GM19452 (cell line): ENCODE measurements at regions not wholly inside any gene's neighbourhood (a gene's known extent, or its start where the extent isn't known, plus 50 kb on each side); places are given as distances from the start of the nearest gene placed in this dataset.
"Not testable (repeated sequence)": the region's sequence is repeated elsewhere in the genome, so short reads cannot be mapped to it uniquely, and the experiment has no call there.

ENCODE experiments used
- ATAC-seq: cut with Tn5 transposase; IDR thresholded peaks from one replicate; pipeline ENCODE4 v1.9.1; 2021; ENCODE audit not compliant: unreplicated experiment

DNA sequence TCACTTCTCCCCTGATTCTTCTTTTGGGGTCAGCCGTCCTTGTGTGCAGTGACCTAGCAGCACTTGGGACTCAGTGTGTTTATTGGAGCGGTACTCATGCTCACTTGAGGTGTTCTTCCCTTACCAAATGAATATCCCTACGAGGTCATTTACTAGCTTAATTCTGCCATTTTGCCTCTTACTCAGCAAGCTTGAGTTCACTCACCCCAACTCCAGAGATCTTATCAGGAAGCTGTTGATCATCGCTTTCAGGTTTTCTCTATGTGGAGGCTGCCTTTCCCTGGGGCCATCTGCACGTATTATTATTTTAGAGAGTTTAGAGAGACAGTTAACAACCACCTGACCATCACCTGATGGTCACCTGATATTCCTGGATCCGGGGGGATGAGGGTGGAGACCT, 1466.0 kb upstream of the GOT2 start:
- ATAC-seq = no peak

DNA sequence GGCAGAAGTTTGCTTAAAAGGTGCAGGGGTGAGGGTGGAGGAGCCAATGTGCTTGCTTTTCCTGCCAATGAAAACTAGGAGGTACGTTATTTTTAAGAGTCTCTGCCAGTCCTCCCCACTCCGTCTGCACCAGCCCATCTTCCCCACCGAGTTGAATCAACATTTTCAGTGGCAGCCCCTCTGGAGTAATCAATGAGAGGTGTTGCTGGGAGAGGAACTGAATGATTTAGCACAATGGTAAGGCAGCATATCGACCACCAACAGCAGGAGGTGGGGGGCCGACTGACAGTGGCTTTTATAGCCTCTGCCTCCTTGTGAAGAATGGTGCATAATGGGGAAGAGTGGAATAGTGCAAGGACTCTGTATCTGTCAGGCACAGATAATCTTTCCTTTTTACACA, 1465.0 kb upstream of the GOT2 start:
- no peak for ATAC-seq

DNA sequence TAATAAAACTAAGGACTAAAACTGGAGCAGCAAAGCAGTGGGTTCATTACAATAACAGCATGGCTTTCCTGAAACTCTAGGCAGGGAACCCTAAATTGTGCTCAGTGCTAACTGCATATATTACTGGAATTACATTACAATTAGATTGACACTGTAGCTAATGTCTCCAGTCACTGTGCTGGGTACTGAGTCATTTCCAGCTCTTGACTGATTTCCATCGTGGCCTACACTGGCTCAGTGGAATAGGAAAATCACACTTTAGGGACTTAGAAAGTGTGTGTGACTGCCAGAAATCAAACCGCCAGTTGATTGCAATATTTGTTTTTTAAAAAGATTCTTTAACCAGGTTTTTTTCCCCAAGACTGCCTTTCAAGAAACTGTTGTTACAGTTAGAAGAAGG, 1447.4 kb upstream of the GOT2 start:
- ATAC-seq = no peak

DNA sequence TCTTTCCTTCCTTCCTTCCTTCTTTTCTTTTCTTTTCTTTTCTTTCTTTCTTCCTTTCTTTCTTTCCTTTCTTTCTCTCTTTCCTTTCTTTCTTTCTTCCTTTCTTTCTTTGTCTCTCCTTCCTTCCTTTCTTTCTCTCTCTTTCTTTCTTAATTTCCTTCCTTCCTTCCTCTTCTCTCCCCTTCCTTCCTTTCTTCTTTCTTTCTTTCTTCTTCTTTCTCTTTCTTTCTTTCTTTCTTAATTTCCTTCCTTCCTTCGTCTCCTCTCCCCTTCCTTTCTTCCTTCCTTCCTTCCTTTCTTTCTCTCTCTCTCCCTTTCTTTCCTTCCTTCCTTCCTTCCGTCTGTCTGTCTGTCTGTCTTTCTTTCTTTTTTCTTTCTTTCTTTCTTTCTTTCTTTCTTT, 1446.5 kb upstream of the GOT2 start:
- no peak for ATAC-seq

DNA sequence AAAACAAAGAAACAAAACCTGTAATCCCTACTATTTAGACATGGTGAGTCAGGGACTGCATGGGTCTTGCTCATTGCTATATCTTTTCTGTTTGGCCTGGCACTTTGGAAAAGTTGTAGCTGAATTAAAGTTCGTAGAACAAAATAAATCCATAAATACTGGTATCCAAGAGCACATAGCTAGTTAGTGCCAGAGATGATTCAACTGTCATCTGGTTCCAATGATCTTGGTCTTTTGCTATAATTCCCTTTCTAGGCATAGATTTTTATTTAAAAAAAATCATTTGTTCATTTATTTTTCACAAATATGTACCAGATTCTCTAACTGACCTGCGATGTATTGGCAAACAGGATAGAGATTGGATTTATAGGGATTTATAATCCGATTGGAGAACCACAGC, 1436.1 kb upstream of the GOT2 start:
- ATAC-seq = no peak

DNA sequence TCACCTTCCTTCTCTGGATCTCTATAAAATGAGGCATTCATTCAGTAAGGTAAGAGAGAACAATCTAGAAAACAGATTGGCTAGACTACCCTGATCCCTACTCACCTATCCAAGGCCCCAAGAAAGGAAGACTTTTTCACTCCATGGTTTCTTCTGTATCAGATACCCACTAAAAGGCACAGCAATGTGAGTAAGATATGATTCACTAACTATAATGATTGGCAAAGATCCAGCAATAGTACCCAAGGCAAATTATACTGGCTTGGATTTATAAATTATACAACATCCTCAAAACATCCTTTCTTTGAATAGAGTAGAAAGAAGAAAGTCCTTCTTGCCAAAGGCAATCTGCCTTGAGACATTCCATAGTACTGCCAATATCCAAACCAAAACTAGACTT, 1432.0 kb upstream of the GOT2 start:
- no peak for ATAC-seq

DNA sequence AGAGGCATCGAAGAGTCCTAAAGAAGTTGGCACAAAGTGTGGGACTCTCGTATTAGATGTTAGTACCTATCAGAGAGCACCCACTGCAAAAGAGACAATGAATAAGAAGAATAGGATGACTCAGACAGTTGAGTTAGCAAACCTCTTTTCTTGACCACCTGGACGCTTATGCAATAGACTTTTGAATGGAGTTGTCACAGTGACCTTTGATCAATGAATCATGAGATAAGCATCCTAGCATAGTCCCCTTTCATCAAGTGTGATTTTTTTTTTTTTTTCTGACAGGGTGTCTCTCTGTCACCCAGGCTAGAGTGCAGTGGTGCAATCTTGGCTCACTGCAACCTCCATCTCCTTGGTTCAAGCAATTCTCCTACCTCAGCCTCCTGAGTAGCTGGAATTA, 1417.9 kb upstream of the GOT2 start:
- ATAC-seq = no peak

DNA sequence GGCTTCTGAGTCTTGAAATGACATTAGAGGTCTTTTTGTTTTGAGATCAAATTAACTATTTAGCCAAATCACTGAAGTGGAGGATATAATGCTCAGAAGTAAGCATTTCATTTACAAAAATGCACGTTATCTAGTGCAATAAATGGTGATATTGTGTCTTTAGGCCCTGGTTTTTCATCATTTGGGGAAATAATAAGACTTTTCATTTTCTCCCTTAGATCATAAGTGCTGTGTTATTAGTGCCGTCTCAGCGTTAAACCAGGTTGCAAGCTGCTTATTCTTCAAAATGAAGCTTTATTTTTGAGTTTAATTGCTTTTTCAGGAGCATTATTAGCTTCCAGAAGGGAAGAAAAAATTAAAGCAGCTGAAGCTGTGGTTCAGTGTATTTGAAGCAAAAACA, 1416.8 kb upstream of the GOT2 start:
- ATAC-seq = no peak

DNA sequence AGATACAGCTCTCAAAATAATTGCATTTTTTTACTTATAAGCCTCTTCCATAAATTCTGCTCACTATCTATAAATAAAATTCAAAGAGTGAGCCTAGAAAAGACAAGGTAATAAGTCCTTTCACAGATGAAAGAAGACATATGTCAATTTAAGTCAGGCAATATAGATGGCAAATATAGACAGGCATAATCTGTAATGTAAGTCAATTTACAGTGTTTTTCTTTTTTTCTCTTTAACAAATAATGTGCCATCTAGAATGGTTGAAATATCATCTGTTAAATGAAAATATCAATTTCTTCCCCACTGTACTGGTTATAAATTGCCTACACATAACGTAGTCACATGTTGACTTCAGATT, 1409.2 kb upstream of the GOT2 start:
- ATAC-seq = no peak

DNA sequence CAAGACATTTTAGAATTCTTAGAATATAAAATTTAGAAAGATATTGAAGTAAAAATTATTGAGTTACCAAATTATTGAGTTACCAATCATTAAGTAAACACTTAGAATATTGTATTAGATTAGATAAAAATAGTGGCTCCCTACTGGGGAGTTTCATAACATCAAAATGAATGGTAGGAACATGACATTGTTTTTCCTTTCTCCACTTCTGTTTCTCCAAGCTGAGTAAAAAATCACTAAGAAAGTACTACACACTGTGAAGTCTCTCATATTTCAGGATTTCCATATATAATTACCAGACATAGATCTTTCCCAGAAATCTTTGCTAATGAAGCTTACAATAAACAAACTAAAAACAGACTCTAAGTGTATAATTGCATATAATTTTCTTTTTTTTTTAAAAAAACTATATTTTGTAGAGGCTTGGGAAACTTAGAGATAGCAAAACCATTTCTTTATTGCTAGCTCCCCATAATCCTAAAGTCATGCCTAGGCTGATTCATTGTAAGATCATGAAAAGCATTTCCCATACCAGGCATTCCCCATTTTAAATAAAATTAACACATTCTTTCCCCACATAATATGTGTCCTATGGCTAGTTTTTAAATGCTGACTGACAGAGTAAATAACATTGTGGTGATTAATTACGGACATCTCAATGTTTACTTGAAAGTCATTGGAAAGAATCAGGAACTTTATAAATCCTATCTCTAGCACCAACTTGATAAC, 1408.7 kb upstream of the GOT2 start:
- no peak for ATAC-seq

DNA sequence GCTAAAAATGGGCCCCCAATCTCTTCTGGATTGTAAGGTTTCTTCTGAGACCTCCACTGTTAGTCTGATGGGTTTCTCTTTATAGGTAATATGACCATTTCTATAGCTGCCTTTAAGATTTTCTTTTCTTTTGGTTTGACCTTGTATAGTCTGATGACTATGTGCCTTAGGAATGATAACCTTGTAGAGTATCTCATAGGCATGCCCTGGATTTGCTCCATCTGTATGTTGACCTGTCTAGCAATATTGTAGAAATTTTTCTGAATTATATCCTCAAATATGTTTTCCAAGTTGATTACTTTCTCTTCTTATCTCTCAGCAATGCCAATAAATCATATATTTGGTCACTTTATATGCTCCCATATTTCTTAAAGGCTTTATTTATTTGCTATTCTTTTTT, 1403.8 kb upstream of the GOT2 start:
- ATAC-seq = no peak

DNA sequence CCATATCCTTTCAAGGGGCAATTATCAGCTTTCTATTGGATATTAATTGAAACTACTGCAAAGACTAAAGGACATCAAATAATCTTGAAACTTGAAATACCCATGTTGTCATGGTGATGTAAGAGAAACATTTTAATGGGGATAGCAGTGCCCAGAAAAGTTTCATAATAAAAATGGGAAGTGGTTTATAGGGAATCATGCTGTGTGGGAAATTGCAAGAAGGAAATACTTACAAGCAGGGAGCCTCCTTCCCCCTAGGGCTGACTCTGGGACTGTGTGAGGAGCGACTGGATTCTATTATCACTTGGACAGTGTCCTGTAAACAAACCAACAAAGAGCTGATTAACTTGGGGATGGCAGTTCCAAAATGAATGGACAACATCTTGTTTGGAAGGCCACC, 1393.1 kb upstream of the GOT2 start:
- ATAC-seq = no peak

DNA sequence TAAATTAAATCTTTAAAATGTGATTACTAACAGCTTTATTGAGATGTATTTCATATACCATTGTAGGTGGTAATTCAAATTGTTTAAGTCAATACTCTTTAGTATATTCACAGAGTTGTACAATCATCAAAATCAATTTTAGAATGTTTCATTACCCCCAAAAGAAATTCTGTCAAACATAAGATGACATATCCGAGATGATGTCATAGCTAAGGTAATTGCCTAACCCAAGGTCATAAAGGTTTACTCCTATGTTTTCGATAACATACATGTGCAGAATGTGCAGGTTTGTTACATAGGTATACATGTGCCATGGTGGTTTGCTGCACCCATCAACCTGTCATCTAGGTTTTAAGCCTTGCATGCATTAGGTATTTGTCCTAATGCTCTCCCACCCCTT, 1392.0 kb upstream of the GOT2 start:
- ATAC-seq = not testable (repeated sequence)

DNA sequence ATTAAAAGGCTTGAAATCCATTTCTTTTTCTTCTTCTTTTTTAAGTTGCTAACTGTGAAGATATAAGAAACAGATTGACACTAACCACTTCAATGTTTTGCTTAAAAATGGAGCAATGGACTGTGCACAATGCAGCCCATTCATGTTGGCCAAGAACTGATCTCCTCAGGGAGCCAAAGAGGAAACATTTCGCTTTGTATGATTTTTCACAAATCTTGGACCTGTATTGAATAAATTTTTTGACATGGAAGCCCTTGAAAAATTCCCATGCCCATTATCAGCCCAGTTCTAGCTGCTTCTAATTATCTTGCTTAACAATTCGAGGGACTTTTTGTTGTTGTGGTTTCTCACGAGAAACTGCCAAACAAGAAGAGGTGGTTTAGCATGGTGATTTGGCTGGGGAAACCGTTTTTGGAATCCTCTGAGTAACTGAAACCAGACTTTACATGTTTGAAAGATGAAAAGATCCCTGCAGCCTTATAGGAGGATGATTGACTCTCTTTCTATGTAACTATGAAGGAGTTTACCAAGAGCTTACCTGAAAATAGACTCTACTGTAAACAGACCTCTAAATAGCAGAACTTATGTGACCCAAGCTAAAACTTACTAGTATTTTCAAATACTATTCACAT, 1389.4 kb upstream of the GOT2 start:
- ATAC-seq = no peak

DNA sequence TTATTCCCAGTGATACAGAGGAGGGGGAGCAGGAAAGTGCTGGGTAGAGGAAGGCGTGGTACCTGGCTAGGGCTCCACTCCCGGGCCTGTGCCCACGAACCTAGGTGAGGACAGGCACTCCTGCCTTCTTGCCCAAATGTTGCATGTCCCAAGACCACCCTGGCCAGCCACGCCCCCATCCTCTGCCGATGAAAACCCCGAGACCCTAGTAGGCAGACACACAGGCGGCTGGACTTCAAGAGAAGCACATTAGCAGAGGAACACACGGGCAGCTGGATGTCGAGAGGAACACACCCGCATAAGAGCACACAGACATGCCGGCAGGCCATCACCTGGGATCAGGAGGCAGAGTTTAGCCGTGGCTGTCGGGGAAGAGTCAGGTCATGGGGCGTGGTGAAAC, 1386.5 kb upstream of the GOT2 start:
- ATAC-seq = no peak

DNA sequence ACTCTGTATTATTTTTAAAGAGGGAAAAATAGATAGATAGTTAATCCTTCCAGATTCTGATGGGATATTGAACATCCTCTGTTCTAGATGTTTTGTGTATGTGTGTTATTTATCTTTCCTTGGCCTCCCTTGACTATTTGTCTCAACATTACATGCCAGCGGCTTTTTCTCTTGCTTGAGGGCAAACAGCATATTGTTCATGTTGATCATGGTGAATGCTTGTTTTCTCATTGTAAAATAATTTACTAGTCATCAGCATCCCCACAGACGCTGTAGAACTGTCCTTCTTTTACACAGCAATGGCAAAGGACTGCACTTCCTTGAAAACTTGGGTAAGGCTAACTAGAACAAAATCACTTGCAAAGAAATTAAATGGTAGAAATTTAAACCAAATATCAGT, 1376.4 kb upstream of the GOT2 start:
- ATAC-seq = no peak

DNA sequence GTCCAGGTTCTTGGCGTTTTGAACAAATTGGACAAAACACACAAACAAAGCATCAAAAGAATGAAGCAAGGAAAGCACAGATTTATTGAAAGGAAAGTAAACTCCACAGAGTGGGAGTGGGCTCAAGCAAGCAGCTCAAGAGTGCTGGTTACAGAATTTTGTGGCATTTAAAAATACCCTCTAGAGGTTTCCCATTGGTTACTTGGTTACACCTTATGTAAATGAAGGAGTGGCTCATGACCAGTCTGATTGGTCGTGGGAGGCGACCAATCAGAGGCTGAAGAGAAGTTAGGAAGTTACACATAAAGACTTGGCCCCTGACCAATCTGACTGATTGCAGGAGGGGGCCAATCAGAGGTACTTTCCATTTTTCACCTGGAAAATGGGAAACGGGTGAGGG, 1373.8 kb upstream of the GOT2 start:
- no peak for ATAC-seq

DNA sequence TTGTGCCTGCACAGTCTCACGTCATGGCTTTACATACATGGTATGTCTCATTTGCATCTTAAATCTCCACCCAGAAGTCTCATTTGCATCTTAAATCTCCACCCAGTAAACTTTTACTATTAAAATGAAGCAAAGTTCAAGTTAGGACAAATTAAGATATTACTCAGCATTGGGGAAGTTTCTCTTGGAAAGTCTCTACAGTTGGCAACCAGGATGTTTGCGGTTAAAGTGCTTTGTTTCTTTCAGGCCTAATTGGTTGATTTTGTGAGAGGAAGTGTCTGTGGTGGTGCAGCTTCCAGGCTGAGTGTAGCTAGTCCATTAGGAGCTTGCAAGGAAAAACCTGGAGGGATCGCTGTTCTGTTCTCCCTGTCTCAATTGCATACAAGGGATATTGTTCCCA, 1373.3 kb upstream of the GOT2 start:
- no peak for ATAC-seq

DNA sequence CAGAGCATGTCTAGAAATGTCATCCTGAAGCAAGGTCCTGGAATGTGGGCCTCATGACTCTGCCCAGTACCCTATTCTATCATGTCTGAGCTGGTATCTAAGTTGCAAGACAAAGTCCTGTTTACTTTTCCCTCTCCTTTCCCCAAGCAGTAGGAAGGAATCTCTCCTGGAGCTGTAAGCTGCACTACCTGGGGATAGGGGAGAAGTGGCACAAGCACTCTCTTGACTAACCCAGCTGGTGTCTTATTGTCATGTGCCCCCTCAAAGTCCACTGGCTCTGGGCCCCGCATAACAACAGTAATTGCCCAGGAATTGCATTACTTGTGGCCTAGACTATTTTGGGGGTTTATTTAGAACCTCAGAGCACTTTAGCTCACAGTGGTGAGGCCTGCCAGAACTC, 1366.3 kb upstream of the GOT2 start:
- ATAC-seq = no peak

DNA sequence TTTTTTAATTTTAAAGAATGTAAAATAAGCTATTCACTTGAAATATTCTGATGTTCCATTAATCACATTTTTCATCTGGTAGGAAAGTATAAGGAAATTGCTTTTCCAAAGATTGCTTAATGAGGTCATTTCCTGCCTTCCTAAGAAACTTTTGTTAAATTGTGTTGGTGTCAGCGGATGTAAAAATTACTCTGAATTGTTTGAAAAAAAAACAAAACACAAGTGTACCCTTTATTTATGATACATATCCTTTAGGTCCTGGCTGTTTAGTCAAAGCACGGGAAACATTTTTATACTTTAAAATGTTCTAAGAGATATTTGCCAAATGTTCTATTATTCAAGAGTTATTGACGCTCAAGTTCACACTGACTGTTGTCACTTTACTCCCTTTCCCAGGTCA, 1357.4 kb upstream of the GOT2 start:
- no peak for ATAC-seq

DNA sequence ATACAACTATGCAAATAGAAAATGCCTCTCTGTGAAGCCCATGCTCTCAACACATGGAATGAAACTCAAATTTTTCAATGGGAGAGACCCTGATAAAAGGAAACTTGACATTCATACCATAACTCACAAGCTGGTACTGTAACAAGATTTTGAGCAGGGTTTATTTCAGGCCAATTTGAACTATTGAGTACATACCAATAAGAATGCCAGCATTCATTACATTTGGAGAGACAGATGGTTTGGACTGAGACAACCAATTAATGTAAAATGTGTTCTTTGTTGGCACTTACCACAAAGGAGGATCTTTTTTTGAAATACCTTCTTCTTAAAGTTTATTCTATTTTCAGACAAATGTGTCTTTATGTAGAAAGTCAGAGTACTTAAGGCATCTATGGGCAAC, 1357.0 kb upstream of the GOT2 start:
- no peak for ATAC-seq

DNA sequence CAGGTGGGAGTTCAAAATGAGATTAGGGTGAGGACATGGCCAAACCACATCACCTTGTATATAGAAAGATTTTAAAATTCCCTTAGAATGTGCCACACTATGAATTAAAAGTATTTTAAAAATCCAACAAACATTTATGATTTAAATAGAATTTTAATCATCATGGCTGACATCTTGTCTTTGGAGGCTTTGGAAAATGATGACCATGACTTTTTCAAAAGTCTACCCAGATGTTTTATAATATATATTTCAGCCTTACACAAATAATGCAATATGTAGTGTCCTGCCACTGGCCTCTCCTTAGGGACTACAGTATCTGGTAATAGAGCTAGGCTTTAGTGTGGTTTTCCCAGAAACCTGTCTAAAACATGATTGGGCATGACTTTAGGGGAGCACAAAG, 1353.4 kb upstream of the GOT2 start:
- no peak for ATAC-seq

DNA sequence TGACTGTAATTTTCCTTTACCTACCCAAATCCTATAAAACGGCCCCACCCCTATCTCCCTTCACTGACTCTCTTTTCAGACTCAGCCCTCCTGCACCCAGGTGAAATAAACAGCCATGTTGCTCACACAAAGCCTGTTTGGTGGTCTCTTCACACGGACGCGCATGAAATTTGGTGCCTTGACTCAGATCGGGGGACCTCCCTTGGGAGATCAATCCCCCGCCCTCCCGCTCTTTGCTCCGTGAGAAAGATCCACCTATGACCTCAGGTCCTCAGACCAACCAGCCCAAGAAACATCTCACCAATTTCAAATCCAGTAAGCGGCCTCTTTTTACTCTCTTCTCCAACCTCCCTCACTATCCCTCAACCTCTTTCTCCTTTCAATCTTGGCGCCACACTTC, 1344.7 kb upstream of the GOT2 start:
- not testable (repeated sequence) for ATAC-seq
